Endothelial cell of hepatic sinusoid (primary cell): ENCODE measurements at regions not wholly inside any gene's neighbourhood (a gene's known extent, or its start where the extent isn't known, plus 50 kb on each side); places are given as distances from the start of the nearest gene placed in this dataset.

Experiments
- in situ Hi-C: cut with HindIII; loops from 2 replicates; pipeline ENCODE4 v1.10.0; 2017; ENCODE audit warnings: low sequenced_read_pairs

DNA sequence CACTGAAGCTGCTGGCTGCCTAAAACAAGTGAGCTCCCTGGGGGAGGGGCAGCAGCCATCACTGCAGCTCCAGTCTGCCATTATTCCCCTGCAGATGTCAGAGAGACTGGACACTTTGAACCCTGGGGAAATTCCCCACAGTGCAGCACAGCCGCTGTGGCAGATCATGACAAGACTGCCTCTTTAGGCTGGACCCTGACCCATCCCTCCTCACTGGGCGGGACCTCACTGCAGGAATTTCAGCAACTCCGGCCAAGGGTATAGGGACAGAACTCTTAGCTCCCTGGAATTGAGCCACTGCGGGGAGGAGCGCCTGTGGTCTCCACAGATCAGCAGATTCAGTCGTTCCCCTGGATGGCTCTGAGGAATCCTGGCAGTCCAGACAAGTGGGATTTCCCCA is 964.6 kb downstream of the BRINP3 start:
- in situ Hi-C loops: no loop called here

DNA sequence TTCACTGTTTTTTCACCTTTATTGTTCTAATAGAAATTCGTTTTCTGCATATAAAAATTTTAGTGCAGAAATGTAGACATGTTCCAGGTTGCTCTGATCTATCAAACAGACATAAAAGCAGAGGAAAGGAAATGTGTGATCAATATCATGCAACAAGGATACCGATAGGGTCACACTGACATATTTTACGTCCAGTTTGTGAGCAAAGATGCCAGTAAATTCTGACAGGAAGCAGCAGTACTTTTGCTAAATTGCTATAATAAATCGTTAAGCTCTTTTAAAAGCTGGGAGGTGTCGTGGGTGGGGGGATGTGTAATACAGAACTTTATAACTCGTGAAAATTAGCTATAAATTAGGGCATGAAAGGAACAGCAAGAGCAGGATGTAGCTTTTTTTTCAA is 955.2 kb downstream of the BRINP3 start:
- in situ Hi-C loops: no loop called here

DNA sequence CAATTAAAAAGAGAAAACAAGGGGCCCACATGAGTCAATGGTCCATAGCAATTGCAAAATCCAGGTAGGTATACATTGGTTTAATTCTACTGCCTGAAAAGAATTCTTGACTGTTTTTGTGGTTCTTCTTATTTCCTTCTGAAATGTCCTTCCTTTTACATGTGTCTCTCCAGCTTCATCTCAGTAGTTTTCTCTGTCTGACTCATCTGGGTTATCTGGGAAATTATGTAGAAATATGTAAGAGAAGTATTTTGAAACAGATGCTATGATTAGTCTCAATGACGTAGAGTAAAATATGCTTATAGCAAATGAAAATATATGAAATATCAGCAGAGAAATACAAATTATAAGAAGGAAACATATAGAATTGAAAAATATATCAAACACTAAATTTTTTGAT is 953.2 kb downstream of the BRINP3 start:
- in situ Hi-C loops: no loop called here

DNA sequence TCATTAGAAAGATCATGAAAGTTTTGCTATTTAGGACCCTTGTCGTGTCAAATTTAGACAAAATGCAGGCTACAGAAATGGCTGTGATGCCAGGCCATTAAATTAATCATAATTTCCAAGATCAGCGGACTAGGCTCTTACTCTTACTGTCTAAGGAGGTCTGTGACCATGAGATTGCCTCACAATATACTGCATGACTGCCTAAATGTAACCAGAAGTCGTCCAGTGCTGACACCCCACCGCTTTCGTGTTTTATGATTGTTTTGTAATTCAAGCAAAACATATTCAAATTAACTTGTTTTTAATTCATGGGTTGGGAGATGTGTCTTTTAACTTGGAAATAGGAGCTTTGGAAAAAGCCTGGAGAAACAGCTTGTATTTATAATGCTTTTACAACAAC is 947.5 kb downstream of the BRINP3 start:
- in situ Hi-C loops: no loop called here

DNA sequence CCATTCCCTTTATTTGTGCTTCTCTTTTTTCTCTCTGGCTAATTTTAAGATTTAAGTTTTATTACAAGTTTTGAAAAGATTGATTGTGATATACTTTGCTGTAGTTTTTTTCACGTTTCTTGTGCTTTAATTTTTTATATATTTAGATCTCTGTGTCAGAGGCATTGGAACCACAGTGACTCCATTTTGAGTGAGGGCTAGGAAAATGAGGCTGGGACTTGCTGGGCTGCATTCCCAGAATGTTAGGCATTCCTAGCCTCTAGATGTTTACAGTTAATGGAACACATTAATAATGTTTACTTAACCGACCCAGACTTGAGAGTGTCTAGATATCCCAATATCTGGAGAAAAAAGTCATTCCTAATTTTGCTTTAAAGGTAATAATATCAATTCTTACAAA is 939.4 kb downstream of the BRINP3 start:
- in situ Hi-C loops: no loop called here

DNA sequence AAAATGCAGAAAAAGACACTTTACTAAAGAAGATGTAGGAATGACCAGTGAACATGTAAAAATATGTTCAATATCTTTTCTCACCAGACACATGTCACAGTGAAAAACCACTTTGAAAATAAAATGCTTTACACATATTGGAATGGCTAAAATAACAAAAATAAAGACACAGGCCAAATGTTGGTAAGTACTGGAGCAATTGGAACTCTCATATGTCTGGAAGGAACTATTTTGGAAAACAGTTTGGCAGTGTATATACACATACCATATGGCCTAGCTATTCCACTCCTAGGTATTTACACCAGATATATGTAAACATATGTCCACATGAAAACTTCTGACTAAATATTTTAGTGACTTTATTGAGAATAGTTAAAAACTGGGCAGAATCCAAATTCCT is 927.2 kb downstream of the BRINP3 start:
- in situ Hi-C loops: no loop called here

DNA sequence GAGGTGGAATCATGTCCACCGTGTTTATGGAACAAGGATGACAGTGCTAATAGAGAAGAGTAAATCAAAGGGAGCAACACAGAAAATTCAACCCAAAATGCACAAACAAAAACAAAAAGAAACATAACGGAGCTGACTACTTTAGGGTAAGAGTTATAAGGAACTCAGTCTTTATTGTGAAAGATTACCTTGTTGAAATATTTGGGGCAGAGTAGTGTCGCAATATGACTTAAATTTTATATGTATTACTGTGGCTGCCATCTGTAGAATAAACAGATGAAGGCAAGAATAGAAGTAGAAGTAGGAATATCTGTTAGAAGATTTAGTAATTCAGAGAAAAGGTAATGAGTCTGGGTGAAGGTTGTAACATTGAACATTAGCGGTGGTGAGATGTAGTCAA is 913.9 kb downstream of the BRINP3 start:
- in situ Hi-C loops: no loop called here

DNA sequence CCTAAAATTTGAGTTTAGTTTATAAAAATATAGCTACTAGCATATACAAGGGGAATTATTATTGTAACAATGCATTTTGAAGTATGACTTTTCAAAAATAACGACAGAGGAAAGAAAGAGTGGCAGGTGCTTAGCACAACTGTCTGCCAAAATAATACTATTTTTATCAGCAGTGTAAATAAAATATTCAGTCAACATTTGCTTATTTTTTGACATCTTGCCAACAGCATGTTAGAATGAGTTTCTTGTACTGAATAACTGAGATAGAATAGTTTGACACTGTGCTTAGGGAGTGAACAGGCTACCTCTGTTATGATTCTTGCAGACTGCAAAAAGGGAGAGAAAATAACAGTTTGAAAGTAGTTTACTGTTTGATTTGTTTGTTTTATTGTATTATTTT is 909.8 kb downstream of the BRINP3 start:
- in situ Hi-C loops: no loop called here

DNA sequence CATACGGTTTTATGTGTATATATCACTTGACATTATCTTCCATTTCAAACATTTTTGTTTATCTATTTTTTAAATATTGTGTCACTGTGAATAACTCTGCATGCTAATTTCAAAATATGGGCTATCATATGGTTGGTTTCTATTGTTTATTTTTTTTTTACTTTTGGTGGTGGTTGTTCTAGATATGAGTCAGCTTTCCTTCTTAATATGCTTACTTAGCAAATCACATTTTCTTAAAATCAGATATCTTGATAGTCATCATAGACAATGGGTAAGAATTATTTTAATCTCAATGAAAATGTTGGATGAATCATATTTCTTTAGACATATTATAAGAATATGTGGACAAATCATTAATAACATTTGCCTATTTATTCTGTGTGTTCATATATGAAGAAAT is 881.5 kb downstream of the BRINP3 start:
- in situ Hi-C loops: no loop called here

DNA sequence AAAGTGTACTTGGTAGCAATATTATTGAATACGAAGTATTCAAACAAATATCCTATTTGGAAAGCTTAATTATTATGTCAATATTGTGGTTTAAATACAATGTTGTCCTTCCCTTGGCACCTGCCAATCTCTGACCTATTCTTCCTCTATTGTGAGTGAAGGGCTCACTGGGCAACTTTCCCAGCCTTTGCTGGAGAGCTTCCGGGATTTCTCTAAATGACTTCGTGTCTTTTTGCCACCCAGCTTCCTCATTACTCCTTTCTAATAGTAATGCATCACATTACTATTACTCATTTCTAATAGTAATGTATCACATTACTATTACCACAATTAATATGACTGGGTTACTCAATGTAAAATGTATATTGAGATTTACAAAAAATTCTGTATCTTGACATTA is 880.6 kb downstream of the BRINP3 start:
- in situ Hi-C loops: no loop called here

DNA sequence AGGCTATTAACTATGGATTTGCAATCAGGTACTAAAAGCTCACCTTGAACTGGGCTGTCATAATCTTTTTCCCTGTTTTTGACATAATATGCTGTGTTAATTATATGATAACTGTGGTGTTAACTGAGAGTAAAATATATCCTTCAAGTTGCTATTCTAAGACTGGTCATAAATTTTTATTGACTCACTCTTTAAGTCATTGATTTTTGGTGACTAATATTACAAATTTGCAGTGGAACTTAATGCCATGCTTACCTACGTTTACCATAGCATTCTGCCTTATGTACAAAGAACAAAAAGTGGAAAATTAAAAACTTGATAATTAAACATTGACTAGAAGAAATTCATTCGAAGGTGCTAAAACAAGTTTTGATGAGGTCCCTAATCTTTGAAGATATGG is 872.4 kb downstream of the BRINP3 start:
- in situ Hi-C loops: no loop called here

DNA sequence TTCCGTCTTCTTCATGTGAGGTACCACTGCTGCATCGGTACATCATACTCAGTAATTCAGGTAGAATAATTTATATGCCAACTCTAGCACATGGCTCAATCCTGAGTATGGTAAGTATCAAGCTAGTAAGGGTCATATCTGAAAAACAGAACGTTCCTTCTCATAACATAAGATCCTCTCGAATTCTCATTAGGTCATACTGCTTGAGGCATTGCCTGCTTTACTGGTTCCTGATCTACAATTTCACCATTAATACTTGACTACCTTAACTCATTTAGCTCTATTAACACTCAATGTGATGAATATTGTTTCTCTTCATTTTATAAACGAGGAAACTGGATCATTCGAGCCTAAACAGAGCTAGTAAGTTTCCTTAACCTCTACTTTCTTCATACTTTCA is 871.6 kb downstream of the BRINP3 start:
- in situ Hi-C loops: no loop called here

DNA sequence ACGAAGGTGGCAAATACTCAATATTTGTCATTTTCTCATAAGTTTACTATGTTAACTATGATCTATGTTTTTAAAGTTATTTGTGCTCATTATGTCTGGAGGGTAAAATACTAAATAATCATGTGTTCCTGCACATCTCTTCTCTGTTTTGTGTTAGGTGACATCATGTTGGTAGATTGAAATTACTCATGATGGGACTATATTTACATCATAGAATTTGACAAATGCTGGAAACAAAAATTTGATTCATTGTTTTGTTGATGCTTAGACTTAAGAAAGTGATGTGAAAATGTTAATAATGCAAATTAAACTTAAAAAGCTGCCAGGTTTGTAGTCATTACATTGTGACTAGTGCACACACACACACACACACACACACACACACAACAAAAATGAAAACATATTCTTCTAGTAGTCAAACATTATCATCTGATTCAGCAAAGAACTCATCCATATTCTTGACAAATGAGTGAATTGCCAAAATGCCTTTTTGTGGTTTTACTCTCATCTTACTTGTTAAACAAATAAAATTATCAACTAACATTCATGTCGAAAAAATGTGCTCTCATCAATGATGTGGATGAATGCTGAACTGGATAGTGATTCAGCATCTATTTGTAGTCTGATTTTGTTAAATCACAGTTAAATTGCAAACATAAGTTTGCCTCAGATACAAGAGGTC is 870.7 kb downstream of the BRINP3 start:
- in situ Hi-C loops: no loop called here

DNA sequence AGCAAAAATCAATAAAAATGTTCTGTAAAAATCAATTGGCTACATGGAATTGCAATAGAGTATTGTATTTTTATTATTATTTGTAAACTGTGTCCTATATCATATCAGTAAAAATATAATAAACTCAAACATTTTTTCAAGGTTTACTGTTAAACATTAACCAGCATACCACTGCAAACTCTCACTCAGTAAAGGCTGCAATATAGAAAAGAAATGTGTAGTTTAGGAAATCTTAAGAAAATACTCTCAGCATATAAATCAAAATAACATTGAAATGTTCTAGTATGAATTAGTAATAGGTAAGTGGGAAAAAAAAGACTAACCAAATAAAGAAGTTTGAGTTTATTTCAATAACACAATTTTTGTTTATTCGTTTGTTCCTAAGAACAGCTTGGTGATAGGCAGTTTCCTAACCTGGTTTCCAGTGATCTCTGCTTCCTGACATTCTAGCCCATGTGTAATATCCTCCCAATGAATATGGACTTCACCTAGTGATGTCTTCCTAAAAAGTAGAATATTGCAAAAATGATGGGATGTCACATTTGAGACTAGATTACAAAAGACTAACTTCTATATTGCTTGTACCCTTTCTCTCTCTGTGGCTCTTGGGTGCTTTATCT is 870.1 kb downstream of the BRINP3 start:
- in situ Hi-C loops: no loop called here

DNA sequence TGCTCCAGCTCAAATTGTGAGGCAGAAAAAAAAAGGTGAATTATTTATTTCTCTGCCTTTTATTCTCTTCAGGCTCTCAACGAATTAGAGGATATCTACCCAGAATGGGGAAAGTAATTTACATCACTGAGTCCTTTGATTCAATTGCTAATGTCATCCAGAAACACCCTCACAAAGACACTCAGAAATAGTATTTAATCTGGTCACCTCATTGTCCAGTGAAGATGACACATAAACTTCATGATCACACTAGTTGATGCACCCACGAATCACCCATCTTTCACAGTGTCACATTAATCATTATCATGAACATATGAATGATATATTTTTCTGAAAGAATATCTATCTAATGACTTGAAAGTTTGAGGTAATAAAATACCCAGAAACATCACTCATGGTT is 868.5 kb downstream of the BRINP3 start:
- in situ Hi-C loops: no loop called here

DNA sequence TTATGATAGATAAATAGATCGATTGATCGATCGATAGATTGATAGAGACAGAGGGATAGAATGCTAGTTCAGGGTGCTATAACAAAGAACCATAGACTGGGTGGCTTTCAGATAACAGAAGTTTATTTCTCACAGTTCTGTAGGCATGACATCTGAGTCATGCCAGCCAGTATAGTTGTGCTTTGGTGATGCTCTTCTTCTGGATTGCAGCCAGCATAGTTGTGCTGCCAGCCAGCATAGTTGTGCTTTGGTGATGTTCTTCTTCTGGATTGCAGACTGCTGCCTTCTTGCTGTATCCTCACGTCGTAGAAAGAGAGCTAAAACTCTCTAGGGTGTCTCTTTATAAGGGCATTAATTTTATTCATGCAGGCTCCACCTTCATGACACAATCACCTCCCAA is 860.8 kb downstream of the BRINP3 start:
- in situ Hi-C loops: no loop called here

DNA sequence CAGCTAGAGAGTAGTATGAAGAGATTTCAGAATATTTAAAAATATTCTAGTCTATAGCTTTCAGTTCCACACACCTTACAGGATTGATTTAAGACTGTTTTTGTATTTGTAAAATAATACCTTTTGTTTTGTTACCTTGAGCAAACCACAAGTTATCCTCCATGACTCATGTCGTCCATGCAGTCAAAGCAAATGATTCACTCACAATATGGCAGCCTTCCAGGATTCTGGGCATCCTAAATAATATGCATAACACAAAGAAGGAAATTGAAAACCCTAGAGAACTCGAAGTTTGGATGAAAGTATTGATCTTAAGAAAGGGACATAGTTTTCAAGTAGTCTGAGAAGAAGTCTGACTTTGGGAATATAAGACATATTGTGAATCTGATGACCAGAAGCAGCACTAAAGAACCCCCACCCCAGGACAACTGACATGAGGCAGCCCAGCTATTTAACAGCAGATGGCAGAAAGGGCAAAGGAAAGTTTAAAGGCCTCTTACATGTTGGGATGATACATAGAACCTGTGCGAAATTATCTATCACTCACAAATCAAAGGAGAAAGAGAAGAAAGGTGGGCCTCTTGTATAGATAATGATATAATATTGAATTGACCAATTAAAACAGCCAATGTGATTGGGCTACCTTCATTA is 857.9 kb downstream of the BRINP3 start:
- in situ Hi-C loops: no loop called here

DNA sequence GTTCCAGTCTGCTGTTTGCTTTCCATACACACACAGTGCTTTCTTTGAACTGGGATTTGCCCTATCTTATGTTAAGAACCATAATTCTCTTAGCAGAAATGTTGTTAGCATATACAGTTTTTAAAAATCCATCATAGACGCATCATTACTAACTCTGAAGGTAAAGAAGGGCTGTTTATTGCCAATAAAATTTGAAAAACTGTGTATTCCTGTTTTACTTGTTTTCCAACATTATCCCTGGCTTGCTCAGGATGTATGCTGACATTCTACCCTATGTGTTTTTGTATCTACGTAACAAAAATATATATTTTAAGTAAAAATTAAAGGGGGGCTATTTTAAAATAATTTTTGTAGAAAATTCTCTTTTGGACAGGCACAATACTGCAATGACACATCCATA is 857.2 kb downstream of the BRINP3 start:
- in situ Hi-C loops: no loop called here

DNA sequence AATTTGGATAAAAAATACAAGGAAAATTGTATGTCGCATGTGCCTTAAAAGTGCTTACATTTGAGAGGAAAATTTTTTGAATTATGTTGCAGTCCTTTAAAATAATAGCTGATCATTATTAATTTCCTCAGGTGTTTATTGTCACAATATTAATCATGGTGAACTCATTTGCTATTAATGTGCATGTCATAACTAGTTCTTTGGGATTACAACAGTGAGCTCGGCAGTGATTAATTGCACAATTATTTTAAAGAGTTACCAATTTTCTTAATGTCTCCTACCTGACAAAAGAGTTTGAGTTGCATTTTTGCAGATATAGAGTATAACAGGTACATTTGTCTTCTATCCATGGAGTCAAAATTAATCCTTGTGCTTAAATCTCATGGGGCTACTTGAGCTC is 854.3 kb downstream of the BRINP3 start:
- in situ Hi-C loops: no loop called here

DNA sequence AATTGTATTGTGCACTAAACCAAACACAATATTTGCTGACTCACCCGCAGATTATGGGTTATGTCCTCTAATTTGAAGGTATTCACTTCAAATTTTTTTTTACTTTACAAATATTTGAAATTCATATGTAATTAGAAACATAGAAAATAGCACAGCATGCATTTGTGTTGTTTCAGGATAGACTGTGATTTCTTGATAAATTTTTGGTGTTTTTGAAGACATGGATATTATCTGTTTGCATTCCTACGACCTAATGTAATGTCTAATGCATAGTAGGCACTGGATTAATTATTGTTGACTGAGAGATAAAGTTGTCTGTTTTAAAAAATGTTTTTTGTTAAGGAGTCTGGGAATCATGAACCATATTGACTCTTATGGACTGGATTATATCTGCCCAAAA is 850.2 kb downstream of the BRINP3 start:
- in situ Hi-C loops: no loop called here

DNA sequence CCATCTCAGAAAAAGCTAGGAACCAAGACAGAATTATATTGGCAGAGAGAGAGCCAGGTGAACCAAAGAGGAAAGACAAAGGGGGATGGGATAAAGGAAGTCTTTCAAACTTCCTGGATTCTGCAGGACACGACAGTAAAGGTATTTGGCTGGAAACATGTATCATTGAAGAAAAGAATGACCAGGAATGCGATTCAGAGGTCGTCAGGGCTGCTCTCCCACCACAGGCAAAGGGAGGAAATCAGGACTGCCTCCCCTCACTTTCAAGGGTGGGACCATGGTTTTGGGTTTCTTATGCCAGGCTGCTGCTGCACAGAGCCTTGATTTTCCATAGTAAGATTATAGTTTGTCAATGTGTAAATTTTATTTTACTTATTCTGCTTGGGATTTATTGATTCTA is 848.8 kb downstream of the BRINP3 start:
- in situ Hi-C loops: no loop called here

DNA sequence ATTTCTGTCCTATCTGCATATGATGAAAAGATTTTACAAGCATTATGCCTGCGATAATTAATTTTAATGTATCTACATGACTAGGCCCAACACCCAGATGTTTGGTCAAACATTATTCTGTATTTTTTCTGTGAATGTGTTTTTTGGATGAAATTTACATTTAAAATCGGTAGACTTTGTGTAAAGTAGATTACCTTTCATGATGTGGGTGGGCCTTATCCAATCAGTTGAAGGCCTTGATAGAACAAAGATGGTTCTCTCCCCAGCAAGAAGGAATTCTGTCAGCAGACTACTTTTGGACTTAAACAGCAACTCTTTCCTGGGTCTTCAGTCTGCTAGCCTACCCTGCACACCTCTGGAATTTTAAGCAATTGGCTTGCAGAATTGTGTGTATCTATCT is 844.0 kb downstream of the BRINP3 start:
- in situ Hi-C loops: no loop called here

DNA sequence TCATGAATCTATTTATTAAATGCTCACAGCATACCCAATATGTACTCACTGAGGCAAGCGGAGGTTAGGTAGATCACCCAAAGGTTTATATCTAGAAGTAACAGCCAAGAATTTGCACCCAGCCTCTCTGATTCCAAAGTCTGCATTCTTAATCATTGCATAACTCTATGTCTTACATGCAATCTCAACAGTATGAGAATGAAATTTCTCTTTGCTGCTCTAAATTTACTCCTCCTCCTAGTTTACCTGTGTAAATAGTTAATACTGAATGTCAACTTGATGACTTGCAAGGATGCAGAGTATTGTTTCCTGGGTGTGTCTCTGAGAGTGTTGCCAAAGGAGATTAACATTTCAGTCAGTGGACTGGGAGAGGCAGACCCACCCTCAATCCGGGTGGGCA is 840.6 kb downstream of the BRINP3 start:
- in situ Hi-C loops: no loop called here
